GM23338 (cell line): ENCODE measurements at regions not wholly inside any gene's neighbourhood (a gene's known extent, or its start where the extent isn't known, plus 50 kb on each side); places are given as distances from the start of the nearest gene placed in this dataset.

ENCODE experiments used
- ATAC-seq: fragments of 200-7000 bp; cut with Tn5 transposase; 3 replicates; pipeline ENCODE4 v1.9.1; 2020
- DNase-seq: peaks from one replicate; pipeline ENCODE4 v3.0.0-alpha.2; 2015; ENCODE audit warnings: low spot score
- H2AFZ ChIP-seq: fragments of 200-600 bp; sonication (generic); 2 replicates; pipeline ENCODE4 v1.8.0; 2016; ENCODE audit warnings: antibody characterized with exemption, mild to moderate bottlenecking, moderate library complexity
- H3F3A ChIP-seq: fragments of 200-600 bp; sonication (generic); replicated peaks from 2 replicates; pipeline ENCODE4 v1.8.0; 2017; ENCODE audit warnings: antibody characterized with exemption, mixed run types, low read depth
- H3K27ac ChIP-seq: fragments of 200-600 bp; sonication (generic); 2 replicates; pipeline ENCODE4 v1.6.1; 2016; ENCODE audit warnings: low read depth
- H3K27me3 ChIP-seq: fragments of 200-600 bp; sonication (generic); 2 replicates; pipeline ENCODE4 v1.8.0; 2016; ENCODE audit warnings: mild to moderate bottlenecking, mixed run types, moderate library complexity; ENCODE audit not compliant: insufficient read depth
- H3K36me3 ChIP-seq: fragments of 200-600 bp; sonication (generic); 2 replicates; pipeline ENCODE4 v1.8.0; 2016; ENCODE audit warnings: mild to moderate bottlenecking; ENCODE audit not compliant: insufficient read depth
- H3K4me1 ChIP-seq: fragments of 200-600 bp; sonication (generic); 2 replicates; pipeline ENCODE4 v1.8.0; 2016; ENCODE audit warnings: mild to moderate bottlenecking, moderate library complexity; ENCODE audit not compliant: insufficient read depth
- H3K4me2 ChIP-seq: fragments of 200-600 bp; sonication (generic); 2 replicates; pipeline ENCODE4 v1.7.1; 2017; ENCODE audit warnings: mixed run types
- H3K4me3 ChIP-seq: fragments of 200-600 bp; sonication (generic); 2 replicates; pipeline ENCODE4 v1.6.1; 2016; ENCODE audit warnings: mixed run types
- H3K79me2 ChIP-seq: fragments of 200-600 bp; sonication (generic); replicated peaks from 2 replicates; pipeline ENCODE4 v1.8.0; 2017; ENCODE audit warnings: mild to moderate bottlenecking; ENCODE audit not compliant: insufficient read depth
- H3K9me2 ChIP-seq: fragments of 200-600 bp; sonication (generic); 2 replicates; pipeline ENCODE4 v1.8.0; 2017; ENCODE audit not compliant: insufficient read depth
- H4K20me1 ChIP-seq: fragments of 200-600 bp; sonication (generic); replicated peaks from 2 replicates; pipeline ENCODE4 v1.8.0; 2017; ENCODE audit warnings: mild to moderate bottlenecking; ENCODE audit not compliant: insufficient read depth
- H3K27ac Mint-ChIP-seq: 2 replicates; pipeline ENCODE4 v1.8.0; 2020; ENCODE audit warnings: inconsistent platforms, mild to moderate bottlenecking, moderate library complexity, mixed read lengths
- H3K27me3 Mint-ChIP-seq: 3 replicates; pipeline ENCODE4 v1.8.0; 2022; ENCODE audit warnings: low read depth, mild to moderate bottlenecking, moderate library complexity, mixed read lengths, inconsistent platforms; ENCODE audit not compliant: insufficient read depth, poor library complexity
- H3K36me3 Mint-ChIP-seq: 3 replicates; pipeline ENCODE4 v1.8.0; 2021; ENCODE audit warnings: low read depth, mild to moderate bottlenecking, inconsistent platforms, moderate library complexity, mixed read lengths
- H3K4me1 Mint-ChIP-seq: 3 replicates; pipeline ENCODE4 v1.8.0; 2020; ENCODE audit warnings: mild to moderate bottlenecking, inconsistent platforms, mixed read lengths
- H3K4me3 Mint-ChIP-seq: 3 replicates; pipeline ENCODE4 v1.8.0; 2021; ENCODE audit warnings: moderate library complexity, mild to moderate bottlenecking, inconsistent platforms, mixed read lengths
- H3K9me3 Mint-ChIP-seq: 3 replicates; pipeline ENCODE4 v1.8.0; 2020; ENCODE audit warnings: moderate library complexity, mild to moderate bottlenecking, inconsistent platforms, mixed read lengths
- CREB1 ChIP-seq: fragments of 250-450 bp; sonication (Bioruptor Pico); IDR thresholded peaks from 2 replicates; pipeline ENCODE4 v1.5.0; 2020; ENCODE audit warnings: low read depth, mild to moderate bottlenecking, moderate library complexity
- ETS1 ChIP-seq: IDR thresholded peaks from 2 replicates; pipeline ENCODE4 v1.6.1; 2016; ENCODE audit warnings: antibody characterized with exemption
- EZH2 ChIP-seq: fragments of 200-600 bp; sonication (generic); IDR thresholded peaks from one replicate; pipeline ENCODE4 v1.8.0; 2017; ENCODE audit warnings: antibody characterized with exemption, mild to moderate bottlenecking, low read depth; ENCODE audit not compliant: unreplicated experiment
- EZH2phosphoT487 ChIP-seq: fragments of 200-600 bp; sonication (generic); IDR thresholded peaks from one replicate; pipeline ENCODE4 v1.8.1; 2018; ENCODE audit warnings: antibody characterized with exemption; ENCODE audit not compliant: unreplicated experiment
- JUNB ChIP-seq: IDR thresholded peaks from one replicate; pipeline ENCODE4 v1.6.1; 2016; ENCODE audit warnings: antibody characterized with exemption; ENCODE audit not compliant: unreplicated experiment
- REST ChIP-seq: IDR thresholded peaks from one replicate; pipeline ENCODE4 v1.6.1; 2018; ENCODE audit warnings: antibody characterized with exemption; ENCODE audit not compliant: unreplicated experiment
- ZNF114 ChIP-seq: fragments of 250-450 bp; sonication (Bioruptor Pico); IDR thresholded peaks from 2 replicates; pipeline ENCODE4 v1.5.0; 2020; ENCODE audit warnings: mild to moderate bottlenecking, moderate library complexity
- ZNF331 ChIP-seq: fragments of 250-450 bp; sonication (Bioruptor Pico); IDR thresholded peaks from 2 replicates; pipeline ENCODE4 v1.5.0; 2020; ENCODE audit warnings: low read depth, mild to moderate bottlenecking, moderate library complexity
- ZNF462 ChIP-seq: fragments of 250-450 bp; sonication (Bioruptor Pico); IDR thresholded peaks from 2 replicates; pipeline ENCODE4 v1.5.0; 2020; ENCODE audit warnings: mild to moderate bottlenecking, moderate library complexity

GRCh38 chr20:17816804-17817587 lies 117.2 kb downstream of the BANF2 start (continued):
- TF ChIP-seq ZNF462 (CRISPR knock-in tag) (no peak), EZH2phosphoT487 (no peak), REST (no peak), ZNF331 (CRISPR knock-in tag) (no peak)

- no peaks in the 10 kb centered on the region for H3K79me2 ChIP-seq
- Mint-ChIP-seq H3K36me3 (no peaks in the 10 kb centered on the region), H3K4me3 (no peak overlapping the region), H3K27ac (no peak overlapping the region), H3K9me3 (no peaks in the 10 kb centered on the region), H3K27me3 (no peaks in the 10 kb centered on the region), H3K4me1 (peaks cover 9% of the 10 kb centered on the region; the same call in 2 of the 3 replicates)
- ATAC-seq, result no peak
- H4K20me1 ChIP-seq, result no peaks in the 10 kb centered on the region
- peaks cover 9% of the 10 kb centered on the region; the same call in 1 of the 2 replicates for H3K9me2 ChIP-seq
- no peaks in the 10 kb centered on the region for H3K27me3 ChIP-seq
- H3K4me1 ChIP-seq, result peaks cover 4% of the 10 kb centered on the region; the same call in 1 of the 2 replicates
- H2AFZ ChIP-seq, result 0 out of 2 replicates have a peak overlapping the region, but pooled peaks have one; percentile 32
- no peak for DNase-seq
- H3K4me3 ChIP-seq, result no peak overlapping the region
- no peaks in the 10 kb centered on the region for H3F3A ChIP-seq
- no peak overlapping the region for H3K27ac ChIP-seq
- H3K36me3 ChIP-seq, result no peaks in the 10 kb centered on the region
- no peak overlapping the region for H3K4me2 ChIP-seq
- TF ChIP-seq EZH2phosphoT487 (no peak), ETS1 (no peak), EZH2 (no peak), JUNB (no peak), CREB1 (no peak), ZNF114 (CRISPR knock-in tag) (no peak)
Observed at GRCh38 chr20:17811628-17811965, 111.8 kb downstream of the BANF2 start.
